ENCODE measurements at regions not wholly inside any gene's neighbourhood (a gene's known extent, or its start where the extent isn't known, plus 50 kb on each side); places are given as distances from the start of the nearest gene placed in this dataset.

DNA sequence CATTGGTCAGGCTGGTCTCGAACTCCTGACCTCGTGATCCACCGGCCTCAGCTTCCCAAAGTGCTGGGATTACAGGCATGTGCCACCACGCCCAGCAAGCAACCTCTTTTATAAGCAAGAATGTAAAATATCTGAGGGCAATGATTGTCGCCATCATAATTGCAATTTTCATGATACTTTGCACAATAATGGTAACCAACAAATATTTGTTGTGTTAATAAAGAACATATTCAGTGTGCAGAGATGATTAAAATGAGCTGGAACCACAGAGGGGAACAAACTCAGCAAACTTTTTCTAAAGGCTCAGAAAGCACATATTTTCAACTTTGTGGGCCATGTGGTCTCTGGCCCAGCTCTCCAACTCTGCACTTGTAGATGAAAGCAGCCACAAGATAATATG is 115.2 kb upstream of the SIX2 start:
- H2AFZ ChIP-seq (ENCODE audit: low read length) = no peak overlapping the region
- H3K79me2 ChIP-seq (ENCODE audit: insufficient read depth, low read length) = no peaks in the 10 kb centered on the region
- TF ChIP-seq EZH2 (IDR thresholded peaks at IDR 0.05; ENCODE audit: borderline replicate concordance, low read length) = no peak
- TF ChIP-seq, protein P1, sequence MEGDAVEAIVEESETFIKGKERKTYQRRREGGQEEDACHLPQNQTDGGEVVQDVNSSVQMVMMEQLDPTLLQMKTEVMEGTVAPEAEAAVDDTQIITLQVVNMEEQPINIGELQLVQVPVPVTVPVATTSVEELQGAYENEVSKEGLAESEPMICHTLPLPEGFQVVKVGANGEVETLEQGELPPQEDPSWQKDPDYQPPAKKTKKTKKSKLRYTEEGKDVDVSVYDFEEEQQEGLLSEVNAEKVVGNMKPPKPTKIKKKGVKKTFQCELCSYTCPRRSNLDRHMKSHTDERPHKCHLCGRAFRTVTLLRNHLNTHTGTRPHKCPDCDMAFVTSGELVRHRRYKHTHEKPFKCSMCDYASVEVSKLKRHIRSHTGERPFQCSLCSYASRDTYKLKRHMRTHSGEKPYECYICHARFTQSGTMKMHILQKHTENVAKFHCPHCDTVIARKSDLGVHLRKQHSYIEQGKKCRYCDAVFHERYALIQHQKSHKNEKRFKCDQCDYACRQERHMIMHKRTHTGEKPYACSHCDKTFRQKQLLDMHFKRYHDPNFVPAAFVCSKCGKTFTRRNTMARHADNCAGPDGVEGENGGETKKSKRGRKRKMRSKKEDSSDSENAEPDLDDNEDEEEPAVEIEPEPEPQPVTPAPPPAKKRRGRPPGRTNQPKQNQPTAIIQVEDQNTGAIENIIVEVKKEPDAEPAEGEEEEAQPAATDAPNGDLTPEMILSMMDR (IDR thresholded peaks at IDR 0.05; ENCODE audit: low read length) = no peak
- H3K27me3 ChIP-seq (ENCODE audit: insufficient read depth, low read length) = no peaks in the 10 kb centered on the region
- no peaks in the 10 kb centered on the region for H4K20me1 ChIP-seq (ENCODE audit: insufficient read depth, low read length)
- no peaks in the 10 kb centered on the region for H3F3A ChIP-seq (ENCODE audit: insufficient read depth, low read length)
- H3K4me1 ChIP-seq (ENCODE audit: insufficient read depth, low read length, severe bottlenecking) = no peaks in the 10 kb centered on the region
- no peaks in the 10 kb centered on the region for H3K9me2 ChIP-seq (ENCODE audit: low read depth, low read length)
- no peak overlapping the region for H3K4me3 ChIP-seq (ENCODE audit: low read depth, low read length, poor library complexity, severe bottlenecking)
- no peaks in the 10 kb centered on the region for H3K9me3 ChIP-seq (ENCODE audit: low read length)
- no peak overlapping the region for H3K9ac ChIP-seq (ENCODE audit: low read length)
- no peaks in the 10 kb centered on the region for H3K36me3 ChIP-seq (ENCODE audit: insufficient read depth, low read length)
- H3K27ac ChIP-seq (ENCODE audit: low read depth, low read length, poor library complexity, severe bottlenecking) = no peak overlapping the region
- H3K4me2 ChIP-seq (ENCODE audit: low read length) = no peak overlapping the region

DNA sequence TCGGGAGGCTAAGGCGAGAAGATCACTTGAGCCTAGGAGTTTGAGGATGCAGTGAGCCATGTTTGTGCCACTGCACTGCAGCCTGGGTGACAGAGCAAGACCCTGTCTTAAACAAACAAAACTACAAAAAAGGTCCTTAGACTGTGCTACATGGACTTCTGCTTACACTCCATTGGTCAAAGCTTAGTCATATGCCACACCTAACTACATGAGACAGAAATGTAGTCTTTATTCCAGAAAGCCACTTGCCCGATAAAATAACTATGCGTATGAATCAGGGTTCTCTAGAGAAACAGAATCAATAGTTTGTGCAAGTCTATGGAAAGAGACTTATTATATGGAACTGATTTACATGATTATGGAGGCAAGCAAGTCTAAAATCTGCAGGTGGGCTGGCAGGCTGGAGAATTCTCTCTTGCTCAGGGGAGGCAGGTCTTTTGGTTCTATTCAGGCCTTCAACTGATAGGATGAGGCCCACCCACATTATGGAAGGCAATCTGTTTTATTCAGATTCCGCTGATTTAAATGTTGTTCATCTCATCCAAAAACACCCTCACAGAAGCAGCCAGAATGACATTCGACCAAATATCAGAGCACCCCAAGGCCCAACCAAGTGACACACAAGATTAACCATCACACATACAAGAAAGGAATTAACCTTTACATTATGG is 114.4 kb upstream of the SIX2 start:
- no peak overlapping the region for H3K4me3 ChIP-seq (ENCODE audit: low read depth, low read length, poor library complexity, severe bottlenecking)
- H3K4me1 ChIP-seq (ENCODE audit: insufficient read depth, low read length, severe bottlenecking) = no peaks in the 10 kb centered on the region
- H3K27me3 ChIP-seq (ENCODE audit: insufficient read depth, low read length) = no peaks in the 10 kb centered on the region
- H3K27ac ChIP-seq (ENCODE audit: low read depth, low read length, poor library complexity, severe bottlenecking) = no peak overlapping the region
- H4K20me1 ChIP-seq (ENCODE audit: insufficient read depth, low read length) = no peaks in the 10 kb centered on the region
- H3K4me2 ChIP-seq (ENCODE audit: low read length) = no peak overlapping the region
- H3F3A ChIP-seq (ENCODE audit: insufficient read depth, low read length) = no peaks in the 10 kb centered on the region
- H3K36me3 ChIP-seq (ENCODE audit: insufficient read depth, low read length) = no peaks in the 10 kb centered on the region
- H3K9ac ChIP-seq (ENCODE audit: low read length) = no peak overlapping the region
- H3K79me2 ChIP-seq (ENCODE audit: insufficient read depth, low read length) = no peaks in the 10 kb centered on the region
- H3K9me2 ChIP-seq (ENCODE audit: low read depth, low read length) = no peaks in the 10 kb centered on the region
- H3K9me3 ChIP-seq (ENCODE audit: low read length) = no peaks in the 10 kb centered on the region
- H2AFZ ChIP-seq (ENCODE audit: low read length) = no peak overlapping the region
- TF ChIP-seq EZH2 (IDR thresholded peaks at IDR 0.05; ENCODE audit: borderline replicate concordance, low read length) = no peak
- TF ChIP-seq, protein P1 (IDR thresholded peaks at IDR 0.05; ENCODE audit: low read length) = no peak

DNA sequence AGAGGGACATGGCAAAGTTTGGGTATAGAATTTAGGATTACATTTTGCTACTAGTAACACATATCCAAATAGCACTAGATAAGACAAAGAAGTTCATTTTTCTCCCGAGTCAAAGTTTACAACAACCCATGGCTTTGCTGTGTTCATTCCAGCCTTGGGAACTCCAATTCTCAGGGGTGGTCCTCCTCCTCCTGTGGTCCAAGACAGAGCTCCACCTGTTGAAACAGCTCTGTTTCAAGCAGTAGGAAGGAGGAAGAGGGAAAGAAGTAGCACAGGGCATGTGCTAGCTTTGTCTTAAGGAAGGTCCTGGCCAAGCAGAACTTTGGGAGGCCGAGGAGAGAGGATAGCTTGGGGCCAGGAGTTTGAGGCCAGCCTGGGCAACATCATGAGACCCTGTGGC is 113.8 kb upstream of the SIX2 start:
- Histone ChIP-seq H3K27me3 (ENCODE audit: insufficient read depth, low read length) (no peaks in the 10 kb centered on the region), H2AFZ (ENCODE audit: low read length) (no peak overlapping the region), H3K9me3 (ENCODE audit: low read length) (no peaks in the 10 kb centered on the region), H3K4me2 (ENCODE audit: low read length) (no peak overlapping the region), H4K20me1 (ENCODE audit: insufficient read depth, low read length) (no peaks in the 10 kb centered on the region), H3K4me1 (ENCODE audit: insufficient read depth, low read length, severe bottlenecking) (no peaks in the 10 kb centered on the region), H3F3A (ENCODE audit: insufficient read depth, low read length) (no peaks in the 10 kb centered on the region), H3K27ac (ENCODE audit: low read depth, low read length, poor library complexity, severe bottlenecking) (no peak overlapping the region), H3K4me3 (ENCODE audit: low read depth, low read length, poor library complexity, severe bottlenecking) (no peak overlapping the region), H3K79me2 (ENCODE audit: insufficient read depth, low read length) (no peaks in the 10 kb centered on the region), H3K36me3 (ENCODE audit: insufficient read depth, low read length) (no peaks in the 10 kb centered on the region), H3K9me2 (ENCODE audit: low read depth, low read length) (no peaks in the 10 kb centered on the region), H3K9ac (ENCODE audit: low read length) (no peak overlapping the region)
- TF ChIP-seq, protein P1 (IDR thresholded peaks at IDR 0.05; ENCODE audit: low read length) = no peak
- no peak for TF ChIP-seq EZH2 (IDR thresholded peaks at IDR 0.05; ENCODE audit: borderline replicate concordance, low read length)

Measured in OCI-LY1 (cell line).